ENCODE measurements at regions not wholly inside any gene's neighbourhood (a gene's known extent, or its start where the extent isn't known, plus 50 kb on each side); places are given as distances from the start of the nearest gene placed in this dataset.

DNA sequence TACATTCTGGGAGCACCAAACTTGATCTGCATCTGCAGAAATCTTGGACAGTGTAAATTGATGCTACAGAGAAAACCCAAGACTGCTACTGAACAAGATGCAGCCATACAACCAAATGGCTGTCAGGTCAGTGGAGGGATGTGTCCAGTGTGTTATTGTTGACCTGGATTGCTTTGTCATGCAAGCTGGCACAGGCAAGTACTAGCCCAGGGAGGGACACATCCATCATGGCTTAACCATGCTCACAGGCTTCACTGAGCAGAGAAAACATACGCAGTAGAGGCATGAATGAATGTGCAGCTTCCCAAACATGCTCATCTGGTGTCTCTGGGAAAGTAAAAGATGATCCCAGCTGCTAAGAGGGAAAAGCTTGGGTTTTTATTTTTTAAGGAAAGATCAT lies 93.6 kb downstream of the MTNR1B start:
- TF ChIP-seq, protein P1, sequence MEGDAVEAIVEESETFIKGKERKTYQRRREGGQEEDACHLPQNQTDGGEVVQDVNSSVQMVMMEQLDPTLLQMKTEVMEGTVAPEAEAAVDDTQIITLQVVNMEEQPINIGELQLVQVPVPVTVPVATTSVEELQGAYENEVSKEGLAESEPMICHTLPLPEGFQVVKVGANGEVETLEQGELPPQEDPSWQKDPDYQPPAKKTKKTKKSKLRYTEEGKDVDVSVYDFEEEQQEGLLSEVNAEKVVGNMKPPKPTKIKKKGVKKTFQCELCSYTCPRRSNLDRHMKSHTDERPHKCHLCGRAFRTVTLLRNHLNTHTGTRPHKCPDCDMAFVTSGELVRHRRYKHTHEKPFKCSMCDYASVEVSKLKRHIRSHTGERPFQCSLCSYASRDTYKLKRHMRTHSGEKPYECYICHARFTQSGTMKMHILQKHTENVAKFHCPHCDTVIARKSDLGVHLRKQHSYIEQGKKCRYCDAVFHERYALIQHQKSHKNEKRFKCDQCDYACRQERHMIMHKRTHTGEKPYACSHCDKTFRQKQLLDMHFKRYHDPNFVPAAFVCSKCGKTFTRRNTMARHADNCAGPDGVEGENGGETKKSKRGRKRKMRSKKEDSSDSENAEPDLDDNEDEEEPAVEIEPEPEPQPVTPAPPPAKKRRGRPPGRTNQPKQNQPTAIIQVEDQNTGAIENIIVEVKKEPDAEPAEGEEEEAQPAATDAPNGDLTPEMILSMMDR (IDR thresholded peaks at IDR 0.05), result no peak
- TF ChIP-seq POLR2A (IDR thresholded peaks at IDR 0.05), result no peak

Measured in adrenal gland (tissue), 5 donors.